OCI-LY7 (cell line): ENCODE measurements at regions not wholly inside any gene's neighbourhood (a gene's known extent, or its start where the extent isn't known, plus 50 kb on each side); places are given as distances from the start of the nearest gene placed in this dataset.

Experiments used
- CTCF ChIP-seq: fragments of 200-600 bp; sonication (generic); conservative IDR thresholded peaks from 2 replicates; pipeline ENCODE4 v1.5.1; 2014; ENCODE audit warnings: mild to moderate bottlenecking, antibody characterized with exemption, low read length, moderate library complexity, mixed read lengths
- EZH2phosphoT487 ChIP-seq: fragments of 200-600 bp; sonication (generic); IDR thresholded peaks from 2 replicates; pipeline ENCODE4 v1.6.1; 2018; ENCODE audit warnings: low read depth, borderline replicate concordance, mild to moderate bottlenecking, mixed run types, antibody characterized with exemption, low read length, moderate library complexity, mixed read lengths

DNA sequence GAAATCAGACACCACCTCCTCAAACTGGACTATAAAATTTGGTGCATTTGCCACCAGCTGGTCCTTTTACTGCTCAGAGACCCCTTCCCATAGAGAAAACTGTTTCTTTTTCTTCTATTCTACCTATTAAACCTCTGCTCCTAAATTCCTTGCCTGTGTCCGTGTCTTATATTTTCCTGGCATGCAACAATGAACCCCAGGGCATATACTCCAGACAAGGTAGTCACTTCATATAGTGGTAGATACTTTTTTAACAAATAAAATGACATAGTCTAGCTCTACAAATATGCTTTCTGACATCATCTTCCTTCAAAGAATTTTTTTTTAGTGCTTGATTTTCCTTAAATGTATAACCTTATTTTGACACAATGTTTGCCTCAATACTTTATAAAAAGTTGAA lies 1402.9 kb upstream of the PABPC4L start:
- TF ChIP-seq EZH2phosphoT487 (no peak), CTCF (no peak)
